ENCODE measurements at regions not wholly inside any gene's neighbourhood (a gene's known extent, or its start where the extent isn't known, plus 50 kb on each side); places are given as distances from the start of the nearest gene placed in this dataset.

- Histone ChIP-seq H3K27me3 (ENCODE audit: insufficient read depth, low read length) (no peaks in the 10 kb centered on the region), H2AFZ (ENCODE audit: low read depth, low read length) (no peak overlapping the region), H3K79me2 (ENCODE audit: insufficient read depth, low read length) (no peaks in the 10 kb centered on the region), H3K36me3 (ENCODE audit: insufficient read depth, low read length) (no peaks in the 10 kb centered on the region), H3K4me2 (ENCODE audit: low read length) (no peak overlapping the region), H3K4me1 (ENCODE audit: insufficient read depth, low read length) (no peaks in the 10 kb centered on the region), H3K4me3 (ENCODE audit: insufficient read depth, low read depth, low read length) (no peak overlapping the region), H3K27ac (ENCODE audit: low read depth, low read length) (no peak overlapping the region), H4K20me1 (ENCODE audit: insufficient read depth, low read length) (no peaks in the 10 kb centered on the region), H3K9ac (ENCODE audit: low read length) (no peak overlapping the region), H3K9me3 (ENCODE audit: insufficient read depth, low read depth, low read length) (peaks cover 3% of the 10 kb centered on the region)
- Mint-ChIP-seq H3K9me3 (ENCODE audit: unreplicated experiment) (peaks cover 5% of the 10 kb centered on the region), H3K4me1 (ENCODE audit: low read depth, unreplicated experiment) (no peaks in the 10 kb centered on the region), H3K27me3 (ENCODE audit: low read depth, unreplicated experiment) (peaks cover 4% of the 10 kb centered on the region), H3K4me3 (ENCODE audit: unreplicated experiment) (no peak overlapping the region), H3K27ac (ENCODE audit: unreplicated experiment) (no peak overlapping the region), H3K36me3 (ENCODE audit: low read depth, unreplicated experiment) (no peaks in the 10 kb centered on the region)
- DNase-seq (ENCODE audit: low read depth) (no peak), FAIRE-seq (no peak)
- TF ChIP-seq EZH2 (IDR thresholded peaks at IDR 0.05; ENCODE audit: insufficient read depth, low read length) (no peak), CTCF (IDR thresholded peaks at IDR 0.05; ENCODE audit: insufficient read depth, low read depth, low read length) (no peak)
Observed at GRCh38 chr15:26352406-26352805, 420.5 kb downstream of the GABRB3 start.

- Histone ChIP-seq H3K4me2 (ENCODE audit: low read length) (no peak overlapping the region), H3K9ac (ENCODE audit: low read length) (no peak overlapping the region), H4K20me1 (ENCODE audit: insufficient read depth, low read length) (no peaks in the 10 kb centered on the region), H3K27ac (ENCODE audit: low read depth, low read length) (no peak overlapping the region), H2AFZ (ENCODE audit: low read depth, low read length) (no peak overlapping the region), H3K27me3 (ENCODE audit: insufficient read depth, low read length) (no peaks in the 10 kb centered on the region), H3K4me3 (ENCODE audit: insufficient read depth, low read depth, low read length) (no peak overlapping the region), H3K4me1 (ENCODE audit: insufficient read depth, low read length) (no peaks in the 10 kb centered on the region), H3K79me2 (ENCODE audit: insufficient read depth, low read length) (no peaks in the 10 kb centered on the region), H3K9me3 (ENCODE audit: insufficient read depth, low read depth, low read length) (peaks cover 4% of the 10 kb centered on the region), H3K36me3 (ENCODE audit: insufficient read depth, low read length) (no peaks in the 10 kb centered on the region)
- Mint-ChIP-seq H3K4me1 (ENCODE audit: low read depth, unreplicated experiment) (no peaks in the 10 kb centered on the region), H3K27ac (ENCODE audit: unreplicated experiment) (no peak overlapping the region), H3K27me3 (ENCODE audit: low read depth, unreplicated experiment) (no peaks in the 10 kb centered on the region), H3K4me3 (ENCODE audit: unreplicated experiment) (no peak overlapping the region), H3K9me3 (ENCODE audit: unreplicated experiment) (no peaks in the 10 kb centered on the region), H3K36me3 (ENCODE audit: low read depth, unreplicated experiment) (no peaks in the 10 kb centered on the region)
- DNase-seq (ENCODE audit: low read depth), result no peak
- FAIRE-seq, result no peak
- no peak for TF ChIP-seq EZH2 (IDR thresholded peaks at IDR 0.05; ENCODE audit: insufficient read depth, low read length)
- no peak for TF ChIP-seq CTCF (IDR thresholded peaks at IDR 0.05; ENCODE audit: insufficient read depth, low read depth, low read length)
Observed at GRCh38 chr15:26325495-26325894, 447.4 kb downstream of the GABRB3 start.

GRCh38 chr15:26323566-26323965 lies 449.3 kb downstream of the GABRB3 start:
- TF ChIP-seq EZH2 (IDR thresholded peaks at IDR 0.05; ENCODE audit: insufficient read depth, low read length) (no peak), CTCF (IDR thresholded peaks at IDR 0.05; ENCODE audit: insufficient read depth, low read depth, low read length) (no peak)
- Histone ChIP-seq H3K9me3 (ENCODE audit: insufficient read depth, low read depth, low read length) (no peaks in the 10 kb centered on the region), H4K20me1 (ENCODE audit: insufficient read depth, low read length) (no peaks in the 10 kb centered on the region), H3K27ac (ENCODE audit: low read depth, low read length) (no peak overlapping the region), H3K27me3 (ENCODE audit: insufficient read depth, low read length) (no peaks in the 10 kb centered on the region), H2AFZ (ENCODE audit: low read depth, low read length) (no peak overlapping the region), H3K9ac (ENCODE audit: low read length) (no peak overlapping the region), H3K36me3 (ENCODE audit: insufficient read depth, low read length) (no peaks in the 10 kb centered on the region), H3K79me2 (ENCODE audit: insufficient read depth, low read length) (no peaks in the 10 kb centered on the region), H3K4me3 (ENCODE audit: insufficient read depth, low read depth, low read length) (no peak overlapping the region), H3K4me1 (ENCODE audit: insufficient read depth, low read length) (no peaks in the 10 kb centered on the region), H3K4me2 (ENCODE audit: low read length) (no peak overlapping the region)
- H3K9me3 Mint-ChIP-seq (ENCODE audit: unreplicated experiment), result peaks cover 3% of the 10 kb centered on the region
- H3K4me1 Mint-ChIP-seq (ENCODE audit: low read depth, unreplicated experiment), result no peaks in the 10 kb centered on the region
- FAIRE-seq (no peak), DNase-seq (ENCODE audit: low read depth) (no peak)
- no peaks in the 10 kb centered on the region for H3K36me3 Mint-ChIP-seq (ENCODE audit: low read depth, unreplicated experiment)
- H3K27ac Mint-ChIP-seq (ENCODE audit: unreplicated experiment), result no peak overlapping the region
- no peak overlapping the region for H3K4me3 Mint-ChIP-seq (ENCODE audit: unreplicated experiment)
- no peaks in the 10 kb centered on the region for H3K27me3 Mint-ChIP-seq (ENCODE audit: low read depth, unreplicated experiment)

Data from astrocyte (in vitro differentiated cells and primary cell).